Mesenchymal stem cell (in vitro differentiated cells and primary cell): ENCODE measurements at regions not wholly inside any gene's neighbourhood (a gene's known extent, or its start where the extent isn't known, plus 50 kb on each side); places are given as distances from the start of the nearest gene placed in this dataset.
A peak's percentile ranks its signal among the peaks of the same experiment; 100 is the strongest.

ENCODE experiments used
- DNase-seq: peaks from one replicate; pipeline ENCODE4 v3.0.0-alpha.2; 2013
- H2AFZ ChIP-seq: one replicate; pipeline ENCODE4 v1.6.1; 2013; ENCODE audit warnings: low read depth, mild to moderate bottlenecking, control low read depth, inconsistent platforms, low read length, moderate library complexity
- H2AK5ac ChIP-seq: 2 replicates; pipeline ENCODE4 v1.6.1; 2013; ENCODE audit warnings: low read length, moderate library complexity, mild to moderate bottlenecking, inconsistent platforms; ENCODE audit not compliant: severe bottlenecking
- H2BK120ac ChIP-seq: one replicate; pipeline ENCODE4 v1.6.1; 2013; ENCODE audit warnings: low read depth, mild to moderate bottlenecking, inconsistent platforms, low read length, moderate library complexity
- H2BK12ac ChIP-seq, 2 experiments: one replicate each; pipeline ENCODE4 v1.6.1; 2013; ENCODE audit warnings: inconsistent platforms in 2 of 2, low read length in 2 of 2, mild to moderate bottlenecking in 2 of 2, moderate library complexity in 2 of 2, control low read depth in 1 of 2
- H2BK15ac ChIP-seq: one replicate; pipeline ENCODE4 v1.6.1; 2013; ENCODE audit warnings: mild to moderate bottlenecking, low read depth, inconsistent platforms; ENCODE audit not compliant: poor library complexity, severe bottlenecking
- H2BK5ac ChIP-seq: 2 replicates; pipeline ENCODE4 v1.6.1; 2013; ENCODE audit warnings: low read depth, mild to moderate bottlenecking, low read length, control low read depth, inconsistent platforms; ENCODE audit not compliant: poor library complexity, severe bottlenecking
- H3K14ac ChIP-seq, 2 experiments: one replicate each; pipeline ENCODE4 v1.6.1; 2013; ENCODE audit warnings: inconsistent platforms in 2 of 2, low read length in 2 of 2, control low read depth in 1 of 2, mild to moderate bottlenecking in 1 of 2, moderate library complexity in 1 of 2
- H3K18ac ChIP-seq, 2 experiments: one replicate each; pipeline ENCODE4 v1.6.1; 2013; ENCODE audit warnings: inconsistent platforms in 2 of 2, low read length in 2 of 2, control low read depth in 1 of 2, low read depth in 1 of 2, mild to moderate bottlenecking in 1 of 2
- H3K23ac ChIP-seq, 2 experiments: one replicate each; pipeline ENCODE4 v1.6.1; 2013; ENCODE audit warnings: inconsistent platforms in 2 of 2, low read length in 2 of 2, mild to moderate bottlenecking in 2 of 2, moderate library complexity in 2 of 2, control low read depth in 1 of 2
- H3K27ac ChIP-seq: 2 replicates; pipeline ENCODE4 v1.5.1; 2013; ENCODE audit warnings: mild to moderate bottlenecking, moderate library complexity, low read length, control low read depth, inconsistent platforms; ENCODE audit not compliant: poor library complexity, severe bottlenecking
- H3K27me3 ChIP-seq, 2 experiments: 2 replicates each; pipeline versions ENCODE4 v1.6.1 to v1.7.0; 2013; ENCODE audit warnings: low read length in 2 of 2, mild to moderate bottlenecking in 2 of 2, moderate library complexity in 2 of 2, control low read depth in 1 of 2, inconsistent platforms in 1 of 2; ENCODE audit not compliant: control insufficient read depth in 1 of 2, insufficient read depth in 1 of 2
- H3K36me3 ChIP-seq, 2 experiments: 2 replicates each; pipeline versions ENCODE4 v1.6.1 to v1.7.0; 2013; ENCODE audit warnings: low read length in 2 of 2, control low read depth in 1 of 2, inconsistent platforms in 1 of 2, low read depth in 1 of 2, mild to moderate bottlenecking in 1 of 2; ENCODE audit not compliant: insufficient read depth in 2 of 2, control insufficient read depth in 1 of 2
- H3K4ac ChIP-seq, 2 experiments: one replicate each; pipeline ENCODE4 v1.6.1; 2013; ENCODE audit warnings: inconsistent platforms in 2 of 2, low read length in 2 of 2, mild to moderate bottlenecking in 2 of 2, moderate library complexity in 2 of 2, control low read depth in 1 of 2, low read depth in 1 of 2
- H3K4me1 ChIP-seq: 2 replicates; pipeline ENCODE4 v1.6.1; 2013; ENCODE audit warnings: low read depth, low read length, control low read depth; ENCODE audit not compliant: control insufficient read depth, insufficient read depth
- H3K4me2 ChIP-seq: 2 replicates; pipeline ENCODE4 v1.6.1; 2013; ENCODE audit warnings: low read length, mild to moderate bottlenecking, inconsistent platforms; ENCODE audit not compliant: poor library complexity, severe bottlenecking
- H3K4me3 ChIP-seq, 2 experiments: 2 replicates each; pipeline versions ENCODE4 v1.5.1 to v1.7.0; 2013; ENCODE audit warnings: low read length in 2 of 2, mild to moderate bottlenecking in 2 of 2, control low read depth in 1 of 2, low read depth in 1 of 2; ENCODE audit not compliant: insufficient read depth in 1 of 2
- H3K79me1 ChIP-seq: replicated peaks from 2 replicates; pipeline ENCODE4 v1.6.1; 2013; ENCODE audit warnings: mild to moderate bottlenecking, control low read depth, low read length, inconsistent platforms; ENCODE audit not compliant: poor library complexity, severe bottlenecking
- H3K9ac ChIP-seq: 2 replicates; pipeline ENCODE4 v1.7.0; 2013; ENCODE audit warnings: mild to moderate bottlenecking, low read length, moderate library complexity
- H3K9me3 ChIP-seq: 2 replicates; pipeline ENCODE4 v1.7.0; 2013; ENCODE audit warnings: mild to moderate bottlenecking, low read length; ENCODE audit not compliant: control insufficient read depth
- H4K8ac ChIP-seq: one replicate; pipeline ENCODE4 v1.6.1; 2013; ENCODE audit warnings: inconsistent platforms, mild to moderate bottlenecking, low read length, moderate library complexity
- H4K91ac ChIP-seq: one replicate; pipeline ENCODE4 v1.6.1; 2013; ENCODE audit warnings: mild to moderate bottlenecking, low read length, inconsistent platforms
- WGBS: methylation state at CpG from one replicate; pipeline ENCODE4 v1.1.7; 2013; ENCODE audit warnings: mixed read lengths; 5-methylcytosine and 5-hydroxymethylcytosine counted together

DNA sequence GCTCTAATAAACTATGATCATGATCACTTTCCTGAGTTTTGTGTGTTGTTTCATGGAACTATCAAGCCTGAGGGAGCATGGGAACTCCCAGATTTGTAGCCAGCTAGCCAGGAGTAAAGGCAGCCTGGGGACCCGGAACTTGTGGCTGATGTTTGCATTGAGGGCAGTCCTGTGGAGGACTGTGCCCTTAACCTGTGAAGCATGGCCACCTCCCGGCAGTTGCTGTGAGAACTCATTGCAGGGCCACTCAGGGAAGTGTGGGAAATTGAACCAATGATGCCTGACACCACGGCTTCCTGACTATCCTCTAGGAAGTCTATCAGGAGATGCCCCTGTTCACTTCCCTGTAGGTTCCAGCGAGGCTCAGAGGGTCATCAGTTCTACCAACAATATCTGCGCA is 250.6 kb downstream of the DAD1 start:
- no peak overlapping the region for H2AFZ ChIP-seq
- no peak overlapping the region for H2BK15ac ChIP-seq
- H3K4ac ChIP-seq: no peak overlapping the region
- H3K9me3 ChIP-seq: peaks cover 7% of the 10 kb centered on the region
- no peak overlapping the region for H3K23ac ChIP-seq
- peaks cover 4% of the 10 kb centered on the region for H3K4me1 ChIP-seq
- no peak for DNase-seq
- no peak overlapping the region for H3K27ac ChIP-seq
- 88% methylated on average over 3 of the region's 5 CpGs for WGBS
- no peak overlapping the region for H2AK5ac ChIP-seq
- no peak overlapping the region for H4K91ac ChIP-seq
- H4K8ac ChIP-seq: no peak overlapping the region
- no peak overlapping the region for H3K14ac ChIP-seq
- H2BK120ac ChIP-seq: no peak overlapping the region
- no peaks in the 10 kb centered on the region for H3K79me1 ChIP-seq
- no peak overlapping the region for H2BK12ac ChIP-seq
- H3K9ac ChIP-seq: no peak overlapping the region
- peaks cover 0 to 16% of the 10 kb centered on the region in 2 experiments for H3K27me3 ChIP-seq
- H2BK5ac ChIP-seq: no peak overlapping the region
- H3K18ac ChIP-seq: no peak overlapping the region
- no peaks in the 10 kb centered on the region for H3K36me3 ChIP-seq
- H3K4me2 ChIP-seq: no peak overlapping the region
- no peak overlapping the region for H3K4me3 ChIP-seq

DNA sequence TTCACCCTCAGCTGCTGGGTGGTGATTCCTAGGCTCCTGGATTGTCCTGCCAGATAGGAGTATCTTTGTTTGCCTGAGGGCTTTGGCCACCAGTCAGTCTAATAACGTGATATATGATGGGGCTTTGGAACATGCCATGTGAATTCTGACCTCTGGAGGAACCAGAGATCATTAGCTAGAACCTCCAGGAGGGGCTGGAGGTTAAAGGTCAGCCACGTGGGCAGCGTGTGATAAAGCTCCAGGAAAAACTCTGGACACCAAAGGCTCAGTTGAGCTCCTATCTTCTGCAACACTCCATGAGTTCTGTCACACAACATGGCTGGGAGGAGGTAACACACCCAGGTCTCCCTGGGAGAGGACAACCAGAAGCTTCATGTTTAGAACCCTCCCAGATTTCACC is 251.1 kb downstream of the DAD1 start:
- WGBS: 77% methylated on average over 3 of the region's 3 CpGs
- H3K9ac ChIP-seq: no peak overlapping the region
- H2BK5ac ChIP-seq: no peak overlapping the region
- no peak overlapping the region for H3K14ac ChIP-seq
- H4K8ac ChIP-seq: no peak overlapping the region
- no peaks in the 10 kb centered on the region for H3K79me1 ChIP-seq
- no peak overlapping the region for H3K4ac ChIP-seq
- H2BK120ac ChIP-seq: no peak overlapping the region
- H3K27me3 ChIP-seq: peaks cover 0 to 16% of the 10 kb centered on the region in 2 experiments
- H3K23ac ChIP-seq: no peak overlapping the region
- no peaks in the 10 kb centered on the region for H3K36me3 ChIP-seq
- H2BK12ac ChIP-seq: no peak overlapping the region
- peaks cover 5% of the 10 kb centered on the region for H3K9me3 ChIP-seq
- no peak overlapping the region for H3K27ac ChIP-seq
- H3K18ac ChIP-seq: no peak overlapping the region
- no peak overlapping the region for H2AFZ ChIP-seq
- H3K4me2 ChIP-seq: no peak overlapping the region
- H2AK5ac ChIP-seq: no peak overlapping the region
- DNase-seq: no peak
- no peak overlapping the region for H4K91ac ChIP-seq
- no peak overlapping the region for H3K4me3 ChIP-seq
- no peak overlapping the region for H2BK15ac ChIP-seq
- H3K4me1 ChIP-seq: peaks cover 4% of the 10 kb centered on the region

DNA sequence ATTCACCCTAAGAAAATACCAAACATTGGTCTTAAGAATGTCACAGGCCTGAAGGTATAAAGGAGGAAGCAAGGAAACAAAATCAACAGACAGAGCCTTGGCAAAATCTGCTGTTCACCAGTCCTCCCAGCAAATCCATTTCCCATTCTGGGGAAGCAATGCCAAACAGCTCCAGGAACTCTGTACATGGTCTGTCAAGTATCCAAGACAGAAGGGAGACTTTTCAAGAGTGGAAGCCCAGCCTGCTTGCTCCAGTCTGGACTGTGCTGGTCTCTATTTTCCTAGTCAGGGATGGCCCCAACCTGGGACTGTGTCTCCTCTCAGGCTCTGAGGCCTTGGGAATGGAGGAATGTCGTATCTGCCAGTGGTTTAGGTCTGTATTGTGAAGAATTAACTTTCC is 251.5 kb downstream of the DAD1 start:
- no peak overlapping the region for H3K27ac ChIP-seq
- no peak overlapping the region for H3K14ac ChIP-seq
- H2BK5ac ChIP-seq: no peak overlapping the region
- no peak overlapping the region for H2BK12ac ChIP-seq
- no peak for DNase-seq
- H3K79me1 ChIP-seq: no peaks in the 10 kb centered on the region
- H3K9me3 ChIP-seq: peaks cover under 1% of the 10 kb centered on the region
- H2BK120ac ChIP-seq: no peak overlapping the region
- peaks cover 0 to 12% of the 10 kb centered on the region in 2 experiments for H3K27me3 ChIP-seq
- peaks cover 4% of the 10 kb centered on the region for H3K4me1 ChIP-seq
- H3K36me3 ChIP-seq: no peaks in the 10 kb centered on the region
- no peak overlapping the region for H3K4me2 ChIP-seq
- H3K18ac ChIP-seq: peak overlapping the region in 1 of 2 experiments; percentile 64
- no peak overlapping the region for H3K9ac ChIP-seq
- 100% methylated on average over 1 of the region's 1 CpG for WGBS
- H3K4ac ChIP-seq: no peak overlapping the region
- H4K8ac ChIP-seq: no peak overlapping the region
- H3K23ac ChIP-seq: no peak overlapping the region
- H2AFZ ChIP-seq: no peak overlapping the region
- H4K91ac ChIP-seq: no peak overlapping the region
- H2AK5ac ChIP-seq: no peak overlapping the region
- no peak overlapping the region for H3K4me3 ChIP-seq
- no peak overlapping the region for H2BK15ac ChIP-seq

DNA sequence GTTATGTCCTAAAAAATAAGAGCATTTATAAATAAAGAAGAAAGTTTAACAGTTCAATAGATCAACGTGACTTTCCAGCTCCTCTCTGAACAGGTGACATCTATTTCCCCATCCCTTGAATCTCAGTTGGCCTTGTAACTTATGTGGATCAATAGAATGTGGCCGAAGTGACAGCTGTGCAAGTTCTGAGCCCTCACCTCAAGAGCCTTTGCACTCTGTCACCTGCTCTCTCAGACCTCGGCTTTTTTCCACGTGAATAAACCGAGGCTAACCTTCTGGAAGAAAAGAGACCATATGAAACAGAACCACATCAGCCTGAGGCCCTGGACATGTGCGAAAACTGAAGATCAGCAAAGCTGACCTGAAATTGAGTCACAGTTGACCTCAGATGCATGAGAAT is 253.0 kb downstream of the DAD1 start:
- H3K9me3 ChIP-seq: no peaks in the 10 kb centered on the region
- no peak overlapping the region for H3K4me2 ChIP-seq
- no peak overlapping the region for H3K23ac ChIP-seq
- H2BK12ac ChIP-seq: no peak overlapping the region
- DNase-seq: peak; percentile 47
- no peak overlapping the region for H4K8ac ChIP-seq
- no peak overlapping the region for H2AK5ac ChIP-seq
- no peak overlapping the region for H2BK120ac ChIP-seq
- H2BK5ac ChIP-seq: no peak overlapping the region
- no peaks in the 10 kb centered on the region for H3K36me3 ChIP-seq
- peaks cover 4% of the 10 kb centered on the region for H3K4me1 ChIP-seq
- H3K4me3 ChIP-seq: no peak overlapping the region
- H2BK15ac ChIP-seq: no peak overlapping the region
- H3K27ac ChIP-seq: no peak overlapping the region
- no peak overlapping the region for H3K18ac ChIP-seq
- WGBS: 68% methylated on average over 6 of the region's 6 CpGs
- H2AFZ ChIP-seq: no peak overlapping the region
- no peak overlapping the region for H3K4ac ChIP-seq
- H3K14ac ChIP-seq: no peak overlapping the region
- no peaks in the 10 kb centered on the region for H3K79me1 ChIP-seq
- H3K9ac ChIP-seq: no peak overlapping the region
- peaks cover 0 to 7% of the 10 kb centered on the region in 2 experiments for H3K27me3 ChIP-seq
- H4K91ac ChIP-seq: no peak overlapping the region
